Kidney tubule cell (primary cell): ENCODE measurements at regions not wholly inside any gene's neighbourhood (a gene's known extent, or its start where the extent isn't known, plus 50 kb on each side); places are given as distances from the start of the nearest gene placed in this dataset.
"Not testable (repeated sequence)": the region's sequence is repeated elsewhere in the genome, so short reads cannot be mapped to it uniquely, and the experiment has no call there.

Source experiments
- DNase-seq: peaks from one replicate; pipeline ENCODE4 v3.0.0-alpha.2; 2018; ENCODE audit warnings: low spot score

DNA sequence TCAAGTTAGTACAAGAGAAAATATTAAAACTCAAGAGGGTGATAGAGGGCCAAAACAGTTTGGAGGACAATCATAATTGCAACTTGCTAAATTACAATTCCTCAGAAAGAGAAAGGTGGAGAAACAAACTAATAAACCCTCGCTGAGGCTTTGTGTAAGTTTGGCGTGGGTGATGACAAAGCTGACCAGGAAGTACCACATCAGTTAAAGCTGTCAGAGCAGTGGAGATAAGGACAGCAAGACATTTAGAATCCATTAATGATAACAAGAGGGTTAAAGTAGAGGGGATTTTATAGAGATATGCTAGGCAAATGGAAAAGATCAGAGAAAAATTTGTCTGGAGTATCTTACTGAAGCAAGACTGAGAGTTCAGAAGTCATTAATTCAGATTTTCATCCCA is 334.4 kb downstream of the TFAP2B start:
- no peak for DNase-seq

DNA sequence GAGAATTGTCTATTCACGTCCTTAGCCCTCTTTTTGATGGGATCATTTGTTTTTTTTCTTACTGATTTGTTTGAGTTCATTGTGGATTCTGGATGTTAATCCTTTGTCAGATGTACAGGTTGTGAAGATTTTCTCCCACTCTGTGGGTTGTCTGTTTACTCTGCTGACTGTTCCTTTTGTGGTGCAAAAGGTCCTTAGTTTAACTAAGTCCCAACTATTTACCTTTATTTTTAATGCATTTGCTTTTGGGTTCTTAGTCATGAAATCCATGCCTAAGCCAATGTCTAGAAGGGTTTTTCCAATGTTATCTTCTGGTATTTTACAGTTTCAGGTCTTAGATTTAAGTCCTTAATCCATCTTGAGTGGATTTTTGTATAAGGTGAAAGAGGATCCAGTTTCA is 336.3 kb downstream of the TFAP2B start:
- not testable (repeated sequence) for DNase-seq

GRCh38 chr6:51159260-51159659 is 340.6 kb downstream of the TFAP2B start:
- not testable (repeated sequence) for DNase-seq

GRCh38 chr6:51161752-51162151 is 343.1 kb downstream of the TFAP2B start:
- no peak for DNase-seq

GRCh38 chr6:51163843-51164529 is 345.3 kb downstream of the TFAP2B start:
- no peak for DNase-seq

- no peak for DNase-seq
Measured at GRCh38 chr6:51166914-51167313, 348.2 kb downstream of the TFAP2B start.

DNA sequence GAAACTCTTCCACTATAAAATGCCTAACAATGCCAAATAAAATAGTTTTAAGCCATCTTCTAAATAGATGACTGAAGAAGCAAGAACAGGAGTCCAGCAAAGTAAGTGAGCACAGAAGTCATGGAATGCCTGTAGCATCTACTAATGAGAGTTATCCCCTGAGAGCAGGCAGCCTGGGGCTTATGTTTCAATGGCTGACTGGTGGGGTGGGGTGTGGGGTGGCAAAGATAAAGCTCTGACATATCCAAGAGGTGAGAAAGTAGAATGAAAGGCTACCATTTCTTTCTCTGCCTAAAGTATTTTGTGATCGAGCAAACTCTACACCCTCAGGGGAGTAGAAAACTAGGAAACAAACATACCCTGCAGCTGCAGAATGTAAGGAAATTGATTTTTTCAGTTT is 348.8 kb downstream of the TFAP2B start:
- DNase-seq = no peak

DNA sequence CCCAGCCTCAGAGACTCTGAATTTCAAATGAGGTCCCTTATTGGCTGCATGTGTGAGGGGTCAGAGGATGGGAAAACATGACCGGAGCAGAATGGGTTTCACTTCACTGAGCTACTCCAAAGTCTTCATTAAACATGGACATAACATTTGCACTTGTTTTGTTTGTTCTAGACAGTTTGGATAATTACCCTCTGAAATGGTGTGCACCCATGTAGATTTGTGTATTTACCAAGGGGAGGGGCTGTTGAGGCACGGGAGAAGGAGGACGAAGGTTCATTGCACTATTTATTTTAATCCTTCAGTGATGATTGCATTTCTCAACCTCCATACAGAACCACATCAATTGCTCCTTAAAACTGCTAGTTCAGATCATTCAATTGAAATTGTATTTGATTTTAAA is 364.2 kb downstream of the TFAP2B start:
- no peak for DNase-seq

DNA sequence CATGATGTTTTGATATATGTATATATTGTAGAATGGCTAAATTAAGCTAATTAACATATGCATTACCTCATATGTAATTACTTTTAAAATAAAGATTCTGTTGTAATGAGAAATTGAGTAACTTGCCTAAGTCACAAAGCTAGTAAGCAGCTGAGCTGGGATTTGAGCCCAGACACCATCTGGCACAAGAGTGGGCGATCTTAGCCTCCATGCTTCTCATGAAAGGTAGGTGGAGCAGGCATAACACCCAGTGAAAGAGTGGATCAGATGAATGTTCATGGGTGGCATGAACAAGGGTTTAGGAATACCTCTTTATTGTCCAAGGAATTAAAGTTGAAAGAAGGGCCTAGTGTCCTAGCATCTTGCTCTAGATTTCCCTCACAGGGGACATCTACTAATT is 365.4 kb downstream of the TFAP2B start:
- DNase-seq = no peak

GRCh38 chr6:51193163-51193562 is 374.5 kb downstream of the TFAP2B start:
- not testable (repeated sequence) for DNase-seq

- DNase-seq = no peak
Measured at GRCh38 chr6:51199105-51199552, 380.5 kb downstream of the TFAP2B start.

- peak; percentile 28 for DNase-seq
Measured at GRCh38 chr6:51199733-51200260, 381.1 kb downstream of the TFAP2B start.

- no peak for DNase-seq
Measured at GRCh38 chr6:51200676-51201075, 382.0 kb downstream of the TFAP2B start.

GRCh38 chr6:51202653-51203052 is 384.0 kb downstream of the TFAP2B start:
- not testable (repeated sequence) for DNase-seq

GRCh38 chr6:51203504-51203903 is 384.8 kb downstream of the TFAP2B start:
- no peak for DNase-seq

- DNase-seq = not testable (repeated sequence)
Measured at GRCh38 chr6:51206686-51207085, 388.0 kb downstream of the TFAP2B start.

DNA sequence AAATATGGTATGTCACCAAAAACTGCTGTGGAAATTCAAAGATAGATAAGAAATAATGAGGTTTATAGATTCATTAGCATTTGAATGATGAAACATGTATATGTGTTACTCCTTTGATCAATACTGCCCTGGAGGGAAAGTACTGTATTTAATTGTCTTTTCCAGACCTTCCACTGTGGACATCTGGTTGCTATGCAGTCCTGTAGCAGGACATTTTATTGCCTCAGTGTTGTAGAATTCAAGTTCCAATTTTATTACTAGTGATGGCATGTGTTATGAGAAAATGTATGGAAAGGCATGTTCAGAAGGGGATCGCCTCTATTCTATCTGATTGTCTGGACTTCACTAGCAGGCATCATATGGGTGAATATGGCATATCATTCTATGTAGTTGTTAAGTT is 391.0 kb downstream of the TFAP2B start:
- no peak for DNase-seq

DNA sequence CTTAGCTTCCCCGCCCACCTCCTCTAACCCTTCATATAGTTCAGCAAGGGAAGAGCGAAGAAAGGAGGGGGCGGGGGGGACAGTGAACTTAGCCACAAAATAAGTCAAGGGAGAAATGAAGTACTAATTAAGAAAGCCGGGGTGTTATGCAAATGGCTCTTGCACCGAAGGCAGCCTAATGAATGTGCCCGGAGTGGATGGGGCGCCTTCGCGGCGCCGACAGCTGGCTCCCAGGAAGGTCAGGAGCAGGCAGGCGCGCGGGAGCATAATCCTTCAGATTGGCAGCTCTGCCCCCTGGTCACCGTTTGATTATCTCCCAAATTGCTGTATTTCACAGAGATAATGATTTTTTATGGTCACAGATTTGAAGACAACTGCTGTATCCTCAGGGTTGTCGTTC is 395.1 kb downstream of the TFAP2B start:
- no peak for DNase-seq

- no peak for DNase-seq
Measured at GRCh38 chr6:51214442-51214841, 395.8 kb downstream of the TFAP2B start.

DNA sequence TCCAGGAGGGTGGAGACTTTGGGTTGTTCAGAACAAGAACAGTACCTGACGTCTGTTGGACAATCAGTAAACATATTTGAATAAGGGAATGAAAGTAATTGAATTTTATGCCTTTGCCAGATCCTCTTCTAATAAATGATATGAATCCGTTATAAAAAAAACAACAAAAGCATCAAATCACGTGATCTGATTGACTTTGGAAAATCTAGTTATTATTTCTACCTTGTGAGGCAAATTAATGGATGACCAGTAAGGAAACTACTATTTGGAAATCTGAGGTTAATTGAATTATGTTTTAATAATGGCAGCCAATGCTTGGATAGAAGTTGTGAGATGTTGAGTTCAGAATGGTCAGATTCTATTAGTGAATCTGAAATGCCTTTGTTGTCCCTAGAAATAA is 399.5 kb downstream of the TFAP2B start:
- DNase-seq = no peak

GRCh38 chr6:51224580-51225240 is 406.0 kb downstream of the TFAP2B start:
- DNase-seq = not testable (repeated sequence)

- DNase-seq = no peak
Measured at GRCh38 chr6:51241376-51241775, 422.7 kb downstream of the TFAP2B start.

- DNase-seq = no peak
Measured at GRCh38 chr6:51249798-51250197, 431.1 kb downstream of the TFAP2B start.

DNA sequence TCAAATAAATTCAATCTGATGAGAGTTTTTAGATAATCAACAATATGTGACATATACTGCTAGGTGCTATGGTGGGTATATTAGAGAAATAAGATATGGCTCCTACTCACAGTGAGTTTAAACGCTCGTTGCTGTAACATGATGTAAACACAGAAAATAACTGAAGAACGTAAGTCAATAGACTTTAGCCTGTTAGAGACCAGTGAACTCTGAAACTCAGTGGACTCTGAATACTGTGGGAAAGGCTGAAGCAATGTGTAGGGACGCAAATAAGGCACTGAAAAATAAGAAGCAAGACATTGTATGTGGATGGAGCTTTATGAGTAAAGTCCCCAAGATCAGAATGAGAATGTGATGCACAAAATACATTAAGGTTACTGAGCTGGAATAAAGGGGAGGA is 431.6 kb downstream of the TFAP2B start:
- DNase-seq = no peak
